GM23248 (cell line): ENCODE measurements at regions not wholly inside any gene's neighbourhood (a gene's known extent, or its start where the extent isn't known, plus 50 kb on each side); places are given as distances from the start of the nearest gene placed in this dataset.
A peak's percentile ranks its signal among the peaks of the same experiment; 100 is the strongest.

Source experiments
- DNase-seq: peaks from one replicate; pipeline ENCODE4 v3.0.0-alpha.2; 2015
- H2AFZ ChIP-seq: fragments of 200-600 bp; sonication (generic); 2 replicates; pipeline ENCODE4 v1.6.1; 2016; ENCODE audit warnings: antibody characterized with exemption
- H3F3A ChIP-seq: fragments of 200-600 bp; sonication (generic); 2 replicates; pipeline ENCODE4 v1.6.1; 2016; ENCODE audit warnings: mild to moderate bottlenecking, antibody characterized with exemption, mixed run types; ENCODE audit not compliant: insufficient read depth
- H3K27ac ChIP-seq: fragments of 200-600 bp; sonication (generic); 2 replicates; pipeline ENCODE4 v1.5.1; 2016; ENCODE audit warnings: mild to moderate bottlenecking
- H3K27me3 ChIP-seq: fragments of 200-600 bp; sonication (generic); replicated peaks from 2 replicates; pipeline ENCODE4 v1.6.1; 2016; ENCODE audit warnings: mild to moderate bottlenecking; ENCODE audit not compliant: insufficient read depth
- H3K36me3 ChIP-seq: fragments of 200-600 bp; sonication (generic); 2 replicates; pipeline ENCODE4 v1.6.1; 2016; ENCODE audit warnings: low read depth, mild to moderate bottlenecking
- H3K4me1 ChIP-seq: fragments of 200-600 bp; sonication (generic); 2 replicates; pipeline ENCODE4 v1.6.1; 2016; ENCODE audit warnings: mild to moderate bottlenecking; ENCODE audit not compliant: insufficient read depth
- H3K4me2 ChIP-seq: fragments of 200-600 bp; sonication (generic); one replicate; pipeline ENCODE4 v1.6.1; 2016; ENCODE audit warnings: mild to moderate bottlenecking; ENCODE audit not compliant: unreplicated experiment
- H3K4me3 ChIP-seq: fragments of 200-600 bp; sonication (generic); 2 replicates; pipeline ENCODE4 v1.5.1; 2016; ENCODE audit warnings: mild to moderate bottlenecking
- H3K79me2 ChIP-seq: fragments of 200-600 bp; sonication (generic); 2 replicates; pipeline ENCODE4 v1.6.1; 2016; ENCODE audit warnings: mild to moderate bottlenecking; ENCODE audit not compliant: insufficient read depth
- H3K9ac ChIP-seq: fragments of 200-600 bp; sonication (generic); 2 replicates; pipeline ENCODE4 v1.6.1; 2016; ENCODE audit warnings: mild to moderate bottlenecking
- H3K9me2 ChIP-seq: fragments of 200-600 bp; sonication (generic); 2 replicates; pipeline ENCODE4 v1.6.1; 2016; ENCODE audit warnings: mixed run types, mild to moderate bottlenecking, moderate library complexity; ENCODE audit not compliant: insufficient read depth
- H3K9me3 ChIP-seq: fragments of 200-600 bp; sonication (generic); one replicate; pipeline ENCODE4 v1.6.1; 2017; ENCODE audit warnings: low read depth
- H4K20me1 ChIP-seq: fragments of 200-600 bp; sonication (generic); 2 replicates; pipeline ENCODE4 v1.6.0; 2016; ENCODE audit not compliant: insufficient read depth
- EZH2 ChIP-seq: fragments of 200-600 bp; sonication (generic); IDR thresholded peaks from 2 replicates; pipeline ENCODE4 v1.6.1; 2018; ENCODE audit warnings: antibody characterized with exemption, mild to moderate bottlenecking; ENCODE audit not compliant: insufficient read depth, poor library complexity, severe bottlenecking
- EZH2phosphoT487 ChIP-seq: fragments of 200-600 bp; sonication (generic); IDR thresholded peaks from 2 replicates; pipeline ENCODE4 v1.6.1; 2018; ENCODE audit warnings: antibody characterized with exemption, moderate library complexity, mild to moderate bottlenecking, low read depth; ENCODE audit not compliant: insufficient read depth
- WGBS, 2 experiments: methylation state at CpG; one replicate each; pipeline ENCODE4 v1.1.6; 2015 to 2017; ENCODE audit warnings: low lambda C conversion rate in 2 of 2, low coverage in 1 of 2; ENCODE audit errors: missing lambda C conversion rate in 2 of 2; 5-methylcytosine and 5-hydroxymethylcytosine counted together
- in situ Hi-C: fragments of 300-500 bp; cut with MboI; formaldehyde crosslinking; loops from 2 replicates; pipeline ENCODE4 v1.15.0; 2020

GRCh38 chr5:58156973-58157701 lies 302.7 kb downstream of the PLK2 start:
- H3K36me3 ChIP-seq, result no peaks in the 10 kb centered on the region
- H3K9me2 ChIP-seq, result no peaks in the 10 kb centered on the region
- 22 to 23% methylated on average over 8 of the region's 8 CpGs for WGBS, 2 experiments
- no peak overlapping the region for H3K9ac ChIP-seq
- no peak for TF ChIP-seq EZH2
- no peak for TF ChIP-seq EZH2phosphoT487
- peak overlapping the region; percentile 1 for H3K4me2 ChIP-seq
- no peaks in the 10 kb centered on the region for H3K9me3 ChIP-seq
- H3K27me3 ChIP-seq, result no peaks in the 10 kb centered on the region
- H3K4me1 ChIP-seq, result peaks cover 10% of the 10 kb centered on the region; the same call in 1 of the 2 replicates
- in situ Hi-C loops, result no loop called here
- H3K79me2 ChIP-seq, result no peaks in the 10 kb centered on the region
- H3K4me3 ChIP-seq, result no peak overlapping the region
- H3K27ac ChIP-seq, result no peak overlapping the region
- H4K20me1 ChIP-seq, result no peaks in the 10 kb centered on the region
- H2AFZ ChIP-seq, result no peak overlapping the region
- no peaks in the 10 kb centered on the region for H3F3A ChIP-seq
- peak; percentile 65 for DNase-seq

GRCh38 chr5:58156361-58156760 lies 303.5 kb downstream of the PLK2 start:
- Histone ChIP-seq H3K79me2 (no peaks in the 10 kb centered on the region), H3K36me3 (no peaks in the 10 kb centered on the region), H4K20me1 (no peaks in the 10 kb centered on the region), H3K27ac (no peak overlapping the region), H3K4me1 (peaks cover 10% of the 10 kb centered on the region; the same call in 1 of the 2 replicates), H3K9me3 (no peaks in the 10 kb centered on the region), H3K9ac (no peak overlapping the region), H3K4me3 (no peak overlapping the region), H3K27me3 (no peaks in the 10 kb centered on the region), H3F3A (no peaks in the 10 kb centered on the region), H2AFZ (no peak overlapping the region), H3K9me2 (no peaks in the 10 kb centered on the region), H3K4me2 (peak overlapping the region; percentile 1)
- WGBS, 2 experiments, result 23 to 28% methylated on average over 6 of the region's 6 CpGs
- in situ Hi-C loops, result no loop called here
- no peak for TF ChIP-seq EZH2phosphoT487
- TF ChIP-seq EZH2, result no peak
- DNase-seq, result peak; percentile 79

GRCh38 chr5:58153255-58153654 lies 306.6 kb downstream of the PLK2 start:
- no peak overlapping the region for H2AFZ ChIP-seq
- H3K9me3 ChIP-seq, result no peaks in the 10 kb centered on the region
- peaks cover 20% of the 10 kb centered on the region for H3K4me1 ChIP-seq
- H3K9ac ChIP-seq, result no peak overlapping the region
- no peak overlapping the region for H3K27ac ChIP-seq
- H3K79me2 ChIP-seq, result no peaks in the 10 kb centered on the region
- peaks cover 10% of the 10 kb centered on the region; the same call in 1 of the 2 replicates for H3F3A ChIP-seq
- no peak for DNase-seq
- TF ChIP-seq EZH2 (no peak), EZH2phosphoT487 (no peak)
- H3K4me2 ChIP-seq, result no peak overlapping the region
- in situ Hi-C loops, result no loop called here
- H3K27me3 ChIP-seq, result no peaks in the 10 kb centered on the region
- no peaks in the 10 kb centered on the region for H3K9me2 ChIP-seq
- 85 to 89% methylated on average over 7 of the region's 7 CpGs for WGBS, 2 experiments
- no peaks in the 10 kb centered on the region for H4K20me1 ChIP-seq
- H3K4me3 ChIP-seq, result no peak overlapping the region
- no peaks in the 10 kb centered on the region for H3K36me3 ChIP-seq

DNA sequence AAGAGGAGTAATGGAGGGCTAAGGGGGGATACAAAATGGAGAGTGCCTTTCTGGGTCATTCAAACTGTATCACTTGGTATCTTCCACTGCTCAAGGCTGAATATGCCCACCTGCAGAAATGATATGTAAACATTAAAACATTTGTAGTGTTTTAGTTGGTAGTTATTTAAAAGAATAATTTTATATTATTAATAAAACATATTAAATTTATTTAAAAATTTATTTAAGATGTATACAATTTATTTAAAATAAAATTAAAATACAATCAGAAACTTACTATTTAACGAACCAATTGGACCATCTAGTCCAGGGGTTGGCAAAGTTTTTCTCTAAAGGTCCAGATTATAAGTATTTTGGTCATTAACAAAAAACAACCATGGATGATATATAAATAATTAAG lies 308.5 kb downstream of the PLK2 start:
- 60 to 61% methylated on average over 1 of the region's 1 CpG for WGBS, 2 experiments
- H3K9me2 ChIP-seq, result no peaks in the 10 kb centered on the region
- H2AFZ ChIP-seq, result no peak overlapping the region

More for the DNA sequence above, 308.5 kb downstream of the PLK2 start:
- Histone ChIP-seq H3K9ac (no peak overlapping the region), H3K27me3 (no peaks in the 10 kb centered on the region), H3K4me3 (no peak overlapping the region), H3K4me1 (peaks cover 14% of the 10 kb centered on the region), H3K4me2 (no peak overlapping the region), H3K79me2 (no peaks in the 10 kb centered on the region), H4K20me1 (no peaks in the 10 kb centered on the region), H3F3A (peaks cover 10% of the 10 kb centered on the region; the same call in 1 of the 2 replicates), H3K9me3 (no peaks in the 10 kb centered on the region), H3K27ac (no peak overlapping the region), H3K36me3 (no peaks in the 10 kb centered on the region)
- in situ Hi-C loops, result no loop called here
- DNase-seq, result no peak
- TF ChIP-seq EZH2phosphoT487, result no peak
- no peak for TF ChIP-seq EZH2
